ENCODE measurements at regions not wholly inside any gene's neighbourhood (a gene's known extent, or its start where the extent isn't known, plus 50 kb on each side); places are given as distances from the start of the nearest gene placed in this dataset.

- H3K4me3 Mint-ChIP-seq = no peak overlapping the region
- H3K9me3 Mint-ChIP-seq (ENCODE audit: low read depth) = no peaks in the 10 kb centered on the region
- H3K27me3 Mint-ChIP-seq = no peaks in the 10 kb centered on the region
- H3K27ac Mint-ChIP-seq = no peak overlapping the region
- no peaks in the 10 kb centered on the region for H3K4me1 Mint-ChIP-seq (ENCODE audit: low read depth)
- no peaks in the 10 kb centered on the region for H3K36me3 Mint-ChIP-seq
These were observed 174.7 kb downstream of the ACKR3 start for GRCh38 chr2:236744281-236744705.

- no peaks in the 10 kb centered on the region for H3K27me3 Mint-ChIP-seq
These were observed 175.1 kb downstream of the ACKR3 start for GRCh38 chr2:236744716-236745115.

GRCh38 chr2:236745420-236746210 lies 176.0 kb downstream of the ACKR3 start:
- Mint-ChIP-seq H3K4me1 (ENCODE audit: low read depth) (no peaks in the 10 kb centered on the region), H3K36me3 (no peaks in the 10 kb centered on the region), H3K27me3 (no peaks in the 10 kb centered on the region), H3K27ac (no peak overlapping the region), H3K9me3 (ENCODE audit: low read depth) (no peaks in the 10 kb centered on the region), H3K4me3 (no peak overlapping the region)

More at GRCh38 chr2:236744716-236745115, 175.1 kb downstream of the ACKR3 start:
- H3K36me3 Mint-ChIP-seq = no peaks in the 10 kb centered on the region
- no peaks in the 10 kb centered on the region for H3K9me3 Mint-ChIP-seq (ENCODE audit: low read depth)
- H3K4me3 Mint-ChIP-seq = no peak overlapping the region
- no peaks in the 10 kb centered on the region for H3K4me1 Mint-ChIP-seq (ENCODE audit: low read depth)
- no peak overlapping the region for H3K27ac Mint-ChIP-seq

- no peaks in the 10 kb centered on the region for H3K9me3 Mint-ChIP-seq (ENCODE audit: low read depth)
- no peak overlapping the region for H3K27ac Mint-ChIP-seq
- no peaks in the 10 kb centered on the region for H3K36me3 Mint-ChIP-seq
- no peak overlapping the region for H3K4me3 Mint-ChIP-seq
- H3K4me1 Mint-ChIP-seq (ENCODE audit: low read depth) = no peaks in the 10 kb centered on the region
- H3K27me3 Mint-ChIP-seq = no peaks in the 10 kb centered on the region
These were observed 177.2 kb downstream of the ACKR3 start for GRCh38 chr2:236746833-236747232.

- Mint-ChIP-seq H3K36me3 (no peaks in the 10 kb centered on the region), H3K9me3 (ENCODE audit: low read depth) (no peaks in the 10 kb centered on the region), H3K4me1 (ENCODE audit: low read depth) (no peaks in the 10 kb centered on the region), H3K4me3 (no peak overlapping the region), H3K27me3 (no peaks in the 10 kb centered on the region), H3K27ac (no peak overlapping the region)
These were observed 177.8 kb downstream of the ACKR3 start for GRCh38 chr2:236747426-236747825.

- no peak overlapping the region for H3K27ac Mint-ChIP-seq
- H3K27me3 Mint-ChIP-seq = no peaks in the 10 kb centered on the region
- H3K36me3 Mint-ChIP-seq = no peaks in the 10 kb centered on the region
- no peaks in the 10 kb centered on the region for H3K4me1 Mint-ChIP-seq (ENCODE audit: low read depth)
- H3K4me3 Mint-ChIP-seq = no peak overlapping the region
- no peaks in the 10 kb centered on the region for H3K9me3 Mint-ChIP-seq (ENCODE audit: low read depth)
These were observed 178.3 kb downstream of the ACKR3 start for GRCh38 chr2:236747925-236748324.

GRCh38 chr2:236748385-236748784 lies 178.8 kb downstream of the ACKR3 start:
- H3K27me3 Mint-ChIP-seq = no peaks in the 10 kb centered on the region
- H3K4me3 Mint-ChIP-seq = no peak overlapping the region

GRCh38 chr2:236748801-236749200 lies 179.2 kb downstream of the ACKR3 start:
- Mint-ChIP-seq H3K4me3 (no peak overlapping the region), H3K27ac (no peak overlapping the region), H3K9me3 (ENCODE audit: low read depth) (no peaks in the 10 kb centered on the region), H3K4me1 (ENCODE audit: low read depth) (no peaks in the 10 kb centered on the region), H3K27me3 (no peaks in the 10 kb centered on the region), H3K36me3 (no peaks in the 10 kb centered on the region)

More at GRCh38 chr2:236748385-236748784, 178.8 kb downstream of the ACKR3 start:
- no peak overlapping the region for H3K27ac Mint-ChIP-seq
- no peaks in the 10 kb centered on the region for H3K4me1 Mint-ChIP-seq (ENCODE audit: low read depth)
- H3K36me3 Mint-ChIP-seq = no peaks in the 10 kb centered on the region
- H3K9me3 Mint-ChIP-seq (ENCODE audit: low read depth) = no peaks in the 10 kb centered on the region

- no peaks in the 10 kb centered on the region for H3K27me3 Mint-ChIP-seq
These were observed 179.7 kb downstream of the ACKR3 start for GRCh38 chr2:236749346-236749745.

GRCh38 chr2:236752096-236752495 lies 182.5 kb downstream of the ACKR3 start:
- Mint-ChIP-seq H3K27me3 (no peaks in the 10 kb centered on the region), H3K9me3 (ENCODE audit: low read depth) (no peaks in the 10 kb centered on the region), H3K36me3 (no peaks in the 10 kb centered on the region), H3K4me1 (ENCODE audit: low read depth) (no peaks in the 10 kb centered on the region), H3K4me3 (no peak overlapping the region), H3K27ac (no peak overlapping the region)

More at GRCh38 chr2:236749346-236749745, 179.7 kb downstream of the ACKR3 start:
- no peaks in the 10 kb centered on the region for H3K9me3 Mint-ChIP-seq (ENCODE audit: low read depth)
- H3K4me3 Mint-ChIP-seq = no peak overlapping the region
- H3K36me3 Mint-ChIP-seq = no peaks in the 10 kb centered on the region
- no peaks in the 10 kb centered on the region for H3K4me1 Mint-ChIP-seq (ENCODE audit: low read depth)
- H3K27ac Mint-ChIP-seq = no peak overlapping the region

GRCh38 chr2:236753606-236754270 lies 184.1 kb downstream of the ACKR3 start:
- Mint-ChIP-seq H3K27me3 (no peaks in the 10 kb centered on the region), H3K27ac (no peak overlapping the region), H3K4me1 (ENCODE audit: low read depth) (no peaks in the 10 kb centered on the region)

GRCh38 chr2:236754271-236754944 lies 184.8 kb downstream of the ACKR3 start:
- H3K4me1 Mint-ChIP-seq (ENCODE audit: low read depth) = no peaks in the 10 kb centered on the region
- H3K36me3 Mint-ChIP-seq = no peaks in the 10 kb centered on the region
- no peak overlapping the region for H3K4me3 Mint-ChIP-seq
- no peaks in the 10 kb centered on the region for H3K9me3 Mint-ChIP-seq (ENCODE audit: low read depth)
- H3K27me3 Mint-ChIP-seq = no peaks in the 10 kb centered on the region
- H3K27ac Mint-ChIP-seq = no peak overlapping the region

More at GRCh38 chr2:236753606-236754270, 184.1 kb downstream of the ACKR3 start:
- no peaks in the 10 kb centered on the region for H3K9me3 Mint-ChIP-seq (ENCODE audit: low read depth)
- H3K36me3 Mint-ChIP-seq = no peaks in the 10 kb centered on the region
- no peak overlapping the region for H3K4me3 Mint-ChIP-seq

- no peaks in the 10 kb centered on the region for H3K27me3 Mint-ChIP-seq
- no peaks in the 10 kb centered on the region for H3K36me3 Mint-ChIP-seq
- H3K27ac Mint-ChIP-seq = no peak overlapping the region
- no peaks in the 10 kb centered on the region for H3K4me1 Mint-ChIP-seq (ENCODE audit: low read depth)
- no peaks in the 10 kb centered on the region for H3K9me3 Mint-ChIP-seq (ENCODE audit: low read depth)
- no peak overlapping the region for H3K4me3 Mint-ChIP-seq
These were observed 185.7 kb downstream of the ACKR3 start for GRCh38 chr2:236755278-236755840.

GRCh38 chr2:236758406-236758805 lies 188.8 kb downstream of the ACKR3 start:
- no peaks in the 10 kb centered on the region for H3K9me3 Mint-ChIP-seq (ENCODE audit: low read depth)
- H3K4me3 Mint-ChIP-seq = no peak overlapping the region
- H3K27ac Mint-ChIP-seq = no peak overlapping the region
- no peaks in the 10 kb centered on the region for H3K27me3 Mint-ChIP-seq
- H3K4me1 Mint-ChIP-seq (ENCODE audit: low read depth) = no peaks in the 10 kb centered on the region
- no peaks in the 10 kb centered on the region for H3K36me3 Mint-ChIP-seq

- Mint-ChIP-seq H3K27ac (no peak overlapping the region), H3K4me3 (no peak overlapping the region), H3K4me1 (ENCODE audit: low read depth) (no peaks in the 10 kb centered on the region), H3K9me3 (ENCODE audit: low read depth) (no peaks in the 10 kb centered on the region), H3K27me3 (no peaks in the 10 kb centered on the region), H3K36me3 (no peaks in the 10 kb centered on the region)
These were observed 190.6 kb downstream of the ACKR3 start for GRCh38 chr2:236760246-236760645.
